Aorta (tissue), 5 donors: ENCODE measurements at regions not wholly inside any gene's neighbourhood (a gene's known extent, or its start where the extent isn't known, plus 50 kb on each side); places are given as distances from the start of the nearest gene placed in this dataset.

Source experiments
- ATAC-seq: fragments of 200-7000 bp; cut with Tn5 transposase; one replicate; pipeline ENCODE4 v1.9.1; 2022; ENCODE audit warnings: moderate library complexity; ENCODE audit not compliant: low FRiP score
- DNase-seq, 2 donors: peaks; one replicate each; pipeline ENCODE4 v3.0.0-alpha.2; 2020
- H3K27ac ChIP-seq, 2 donors: one replicate each; pipeline ENCODE4 v1.5.1; 2013; ENCODE audit warnings: low read length in 2 of 2, mild to moderate bottlenecking in 2 of 2, moderate library complexity in 2 of 2, control low read depth in 1 of 2, inconsistent platforms in 1 of 2, low read depth in 1 of 2
- H3K27me3 ChIP-seq, 2 donors: one replicate each; pipeline ENCODE4 v1.6.1; 2013; ENCODE audit warnings: control low read depth in 1 of 2, low read length in 1 of 2, mild to moderate bottlenecking in 1 of 2, moderate library complexity in 1 of 2; ENCODE audit not compliant: insufficient read depth in 2 of 2, control insufficient read depth in 1 of 2
- H3K36me3 ChIP-seq, 2 donors: one replicate each; pipeline ENCODE4 v1.6.1; 2013; ENCODE audit warnings: control low read depth in 1 of 2, low read length in 1 of 2, mild to moderate bottlenecking in 1 of 2; ENCODE audit not compliant: insufficient read depth in 2 of 2, control insufficient read depth in 1 of 2
- H3K4me1 ChIP-seq, 2 donors: one replicate each; pipeline ENCODE4 v1.6.1; 2013; ENCODE audit warnings: low read length in 2 of 2, control low read depth in 1 of 2, mild to moderate bottlenecking in 1 of 2, moderate library complexity in 1 of 2; ENCODE audit not compliant: insufficient read depth in 2 of 2, control insufficient read depth in 1 of 2
- H3K4me3 ChIP-seq, 2 donors: one replicate each; pipeline ENCODE4 v1.5.1; 2013; ENCODE audit warnings: low read length in 2 of 2, control low read depth in 1 of 2, mild to moderate bottlenecking in 1 of 2
- H3K9me3 ChIP-seq: one replicate; pipeline ENCODE4 v1.6.1; 2013; ENCODE audit warnings: mild to moderate bottlenecking, low read length; ENCODE audit not compliant: control insufficient read depth
- WGBS, 2 donors: extraction: QIAGEN DNeasy Blood & Tissue Kit; methylation state at CpG; one replicate each; pipeline ENCODE4 v1.1.7; 2013; 5-methylcytosine and 5-hydroxymethylcytosine counted together
- intact Hi-C, 2 donors: fragments of 100-400 bp; cut with DNase I; formaldehyde crosslinking; loops; one replicate each; pipeline versions ENCODE4 v1.14.2 to v1.15.0; 2022
- donor health status: healthy with polysubstance abuse.
- donor health status: Bipolar disorder and iron deficiency.
- donor health status: DM: no; HTN: no; CAD: no.
- donor health status: DM: no; HTN: no; CAD: no.
- donor health status: DM: yes; HTN: yes; CAD: no.

GRCh38 chr4:167785523-167785922 lies 306.8 kb upstream of the ANXA10 start:
- Histone ChIP-seq H3K4me3 (no peak overlapping the region), H3K36me3 (no peaks in the 10 kb centered on the region), H3K27ac (no peak overlapping the region), H3K27me3 (no peaks in the 10 kb centered on the region), H3K9me3 (no peaks in the 10 kb centered on the region), H3K4me1 (no peaks in the 10 kb centered on the region)
- intact Hi-C loops: no loop called here
- ATAC-seq (no peak), DNase-seq (no peak)
- 5 to 14% methylated on average over 1 of the region's 1 CpG for WGBS, 2 donors

GRCh38 chr4:167786504-167786903 lies 305.8 kb upstream of the ANXA10 start:
- no peak for DNase-seq
- Histone ChIP-seq H3K27ac (no peak overlapping the region), H3K4me1 (no peaks in the 10 kb centered on the region), H3K27me3 (no peaks in the 10 kb centered on the region), H3K4me3 (no peak overlapping the region), H3K36me3 (no peaks in the 10 kb centered on the region), H3K9me3 (no peaks in the 10 kb centered on the region)
- no peak for ATAC-seq
- 96 to 97% methylated on average over 3 of the region's 3 CpGs for WGBS, 2 donors
- intact Hi-C loops: no loop called here

- intact Hi-C loops: no loop called here
These were observed 305.1 kb upstream of the ANXA10 start for GRCh38 chr4:167787231-167787630.

GRCh38 chr4:167802463-167803212 lies 289.7 kb upstream of the ANXA10 start:
- no peaks in the 10 kb centered on the region for H3K27me3 ChIP-seq
- ATAC-seq: no peak
- no peaks in the 10 kb centered on the region for H3K36me3 ChIP-seq
- no peak for DNase-seq
- intact Hi-C loops: no loop called here
- WGBS, 2 donors: 91 to 93% methylated on average over 3 of the region's 3 CpGs
- no peak overlapping the region for H3K27ac ChIP-seq
- no peak overlapping the region for H3K4me3 ChIP-seq
- H3K4me1 ChIP-seq: no peaks in the 10 kb centered on the region
- no peaks in the 10 kb centered on the region for H3K9me3 ChIP-seq

More at GRCh38 chr4:167787231-167787630, 305.1 kb upstream of the ANXA10 start:
- ATAC-seq: no peak
- DNase-seq: no peak
- H3K4me1 ChIP-seq: no peaks in the 10 kb centered on the region
- no peak overlapping the region for H3K27ac ChIP-seq
- H3K27me3 ChIP-seq: no peaks in the 10 kb centered on the region
- 94 to 96% methylated on average over 1 of the region's 1 CpG for WGBS, 2 donors
- H3K4me3 ChIP-seq: no peak overlapping the region
- no peaks in the 10 kb centered on the region for H3K36me3 ChIP-seq
- H3K9me3 ChIP-seq: no peaks in the 10 kb centered on the region

GRCh38 chr4:167811958-167812357 lies 280.4 kb upstream of the ANXA10 start:
- Histone ChIP-seq H3K4me3 (no peak overlapping the region), H3K27ac (no peak overlapping the region), H3K4me1 (no peaks in the 10 kb centered on the region), H3K27me3 (no peaks in the 10 kb centered on the region), H3K36me3 (no peaks in the 10 kb centered on the region), H3K9me3 (peaks cover 3% of the 10 kb centered on the region)
- DNase-seq (no peak), ATAC-seq (no peak)
- WGBS, 2 donors: 27 to 31% methylated on average over 1 of the region's 1 CpG
- intact Hi-C loops: no loop called here

GRCh38 chr4:167826281-167826680 lies 266.1 kb upstream of the ANXA10 start:
- H3K9me3 ChIP-seq: peaks cover 2% of the 10 kb centered on the region
- H3K4me1 ChIP-seq: no peaks in the 10 kb centered on the region
- intact Hi-C loops: no loop called here
- WGBS, 2 donors: 50 to 55% methylated on average over 2 of the region's 2 CpGs
- DNase-seq (no peak), ATAC-seq (no peak)
- H3K27me3 ChIP-seq: no peaks in the 10 kb centered on the region
- no peaks in the 10 kb centered on the region for H3K36me3 ChIP-seq
- H3K27ac ChIP-seq: no peak overlapping the region
- no peak overlapping the region for H3K4me3 ChIP-seq

GRCh38 chr4:167831855-167832254 lies 260.5 kb upstream of the ANXA10 start:
- Histone ChIP-seq H3K27me3 (no peaks in the 10 kb centered on the region), H3K4me1 (no peaks in the 10 kb centered on the region), H3K27ac (no peak overlapping the region), H3K9me3 (no peaks in the 10 kb centered on the region), H3K36me3 (no peaks in the 10 kb centered on the region), H3K4me3 (no peak overlapping the region)
- ATAC-seq (no peak), DNase-seq (no peak)
- intact Hi-C loops: no loop called here

GRCh38 chr4:167838686-167839085 lies 253.7 kb upstream of the ANXA10 start:
- no peaks in the 10 kb centered on the region for H3K27me3 ChIP-seq
- no peaks in the 10 kb centered on the region for H3K9me3 ChIP-seq
- no peaks in the 10 kb centered on the region for H3K36me3 ChIP-seq
- no peak for ATAC-seq
- intact Hi-C loops: no loop called here
- no peak overlapping the region for H3K27ac ChIP-seq
- WGBS, 2 donors: 43 to 67% methylated on average over 1 of the region's 1 CpG
- H3K4me3 ChIP-seq: no peak overlapping the region
- H3K4me1 ChIP-seq: no peaks in the 10 kb centered on the region
- no peak for DNase-seq

- H3K4me3 ChIP-seq: no peak overlapping the region
- no peak overlapping the region for H3K27ac ChIP-seq
- intact Hi-C loops: no loop called here
- H3K27me3 ChIP-seq: no peaks in the 10 kb centered on the region
- DNase-seq: no peak
- no peaks in the 10 kb centered on the region for H3K4me1 ChIP-seq
- ATAC-seq: no peak
- WGBS, 2 donors: 73 to 75% methylated on average over 2 of the region's 2 CpGs
- no peaks in the 10 kb centered on the region for H3K9me3 ChIP-seq
- no peaks in the 10 kb centered on the region for H3K36me3 ChIP-seq
These were observed 249.8 kb upstream of the ANXA10 start for GRCh38 chr4:167842487-167842886.
